Body of pancreas (tissue), 4 donors: ENCODE measurements at regions not wholly inside any gene's neighbourhood (a gene's known extent, or its start where the extent isn't known, plus 50 kb on each side); places are given as distances from the start of the nearest gene placed in this dataset.
"Not testable (repeated sequence)": the region's sequence is repeated elsewhere in the genome, so short reads cannot be mapped to it uniquely, and the experiment has no call there.

Source experiments
- POLR2A ChIP-seq, 3 donors: fragments of 450-650 bp; IDR thresholded peaks; one replicate each; pipeline ENCODE4 v1.6.1; 2016; ENCODE audit warnings: antibody characterized with exemption in 3 of 3, mild to moderate bottlenecking in 2 of 3
- TF ChIP-seq, protein P1 (sequence below), 7 experiments: fragments of 450-650 bp in 4 of 7; fragments of 200-600 bp in 3 of 7; sonication (generic) in 3 of 7; IDR thresholded peaks; one replicate each; pipeline ENCODE4 v1.5.1; 2016 to 2019; ENCODE audit warnings: antibody characterized with exemption in 7 of 7

DNA sequence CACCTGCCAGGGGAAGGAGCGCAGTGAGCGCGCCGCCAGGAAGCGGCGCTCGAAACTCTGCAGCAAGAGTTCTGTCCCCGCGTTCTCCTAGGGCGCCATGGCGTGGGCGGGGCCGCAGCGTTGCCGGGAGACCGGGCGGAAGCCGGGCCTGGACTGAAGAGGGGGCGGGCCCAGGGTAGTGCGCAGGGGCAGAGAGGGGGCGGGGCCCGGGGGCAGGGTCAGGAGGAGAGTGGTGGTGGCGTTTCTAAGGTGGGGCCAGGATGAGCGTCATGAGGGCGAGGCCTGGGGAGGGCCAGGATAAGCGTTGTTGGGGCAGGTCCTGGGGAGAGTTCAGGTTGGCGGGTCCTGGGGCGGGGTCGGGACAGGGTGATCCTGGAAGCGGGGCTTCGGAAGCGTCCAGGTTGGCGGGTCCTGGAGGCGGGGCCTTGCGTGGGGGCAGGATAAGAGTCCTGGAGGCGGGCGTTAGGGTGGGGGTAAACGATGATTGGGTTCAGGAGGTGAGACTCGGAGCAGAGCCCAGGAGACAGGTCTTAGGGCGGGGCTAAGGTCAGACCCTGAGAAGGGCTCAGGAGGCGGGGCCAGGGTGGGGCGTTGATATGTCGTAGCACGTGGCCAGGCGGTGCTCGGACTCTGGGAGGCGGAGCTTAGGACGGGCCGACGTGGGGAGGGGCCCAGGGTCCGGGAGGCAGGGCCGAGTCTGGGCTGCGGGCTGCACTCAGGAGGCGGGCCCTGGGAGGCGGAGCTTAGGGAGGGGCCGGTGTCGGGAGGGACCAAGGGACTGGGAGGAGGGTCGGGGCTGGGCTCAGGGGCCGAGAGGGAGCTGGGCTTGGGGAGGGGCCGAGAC is 189.4 kb downstream of the ADRA2C start:
- TF ChIP-seq, protein P1, sequence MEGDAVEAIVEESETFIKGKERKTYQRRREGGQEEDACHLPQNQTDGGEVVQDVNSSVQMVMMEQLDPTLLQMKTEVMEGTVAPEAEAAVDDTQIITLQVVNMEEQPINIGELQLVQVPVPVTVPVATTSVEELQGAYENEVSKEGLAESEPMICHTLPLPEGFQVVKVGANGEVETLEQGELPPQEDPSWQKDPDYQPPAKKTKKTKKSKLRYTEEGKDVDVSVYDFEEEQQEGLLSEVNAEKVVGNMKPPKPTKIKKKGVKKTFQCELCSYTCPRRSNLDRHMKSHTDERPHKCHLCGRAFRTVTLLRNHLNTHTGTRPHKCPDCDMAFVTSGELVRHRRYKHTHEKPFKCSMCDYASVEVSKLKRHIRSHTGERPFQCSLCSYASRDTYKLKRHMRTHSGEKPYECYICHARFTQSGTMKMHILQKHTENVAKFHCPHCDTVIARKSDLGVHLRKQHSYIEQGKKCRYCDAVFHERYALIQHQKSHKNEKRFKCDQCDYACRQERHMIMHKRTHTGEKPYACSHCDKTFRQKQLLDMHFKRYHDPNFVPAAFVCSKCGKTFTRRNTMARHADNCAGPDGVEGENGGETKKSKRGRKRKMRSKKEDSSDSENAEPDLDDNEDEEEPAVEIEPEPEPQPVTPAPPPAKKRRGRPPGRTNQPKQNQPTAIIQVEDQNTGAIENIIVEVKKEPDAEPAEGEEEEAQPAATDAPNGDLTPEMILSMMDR (IDR thresholded peaks at IDR 0.05), result not testable (repeated sequence)
- TF ChIP-seq POLR2A (IDR thresholded peaks at IDR 0.05), result peak in 1 of 3 donors; percentile 45
